B cell (primary cell): ENCODE measurements at regions not wholly inside any gene's neighbourhood (a gene's known extent, or its start where the extent isn't known, plus 50 kb on each side); places are given as distances from the start of the nearest gene placed in this dataset.

Source experiments
- ATAC-seq: fragments of 200-7000 bp; cut with Tn5 transposase; one replicate; pipeline ENCODE4 v1.10.0; 2021; ENCODE audit warnings: low read depth, mild to moderate bottlenecking, moderate number of reproducible peaks, moderate library complexity
- CTCF ChIA-PET: fragments of 350-600 bp; sonication (Branson Sonifier 250); formaldehyde crosslinking; loops from one replicate; lab custom pipeline; 2021; ENCODE audit warnings: antibody characterized with exemption, inconsistent platforms; lab: Charles Lee
- POLR2A ChIA-PET: fragments of 350-600 bp; sonication (Branson Sonifier 250); formaldehyde crosslinking; loops from one replicate; lab custom pipeline; 2021; ENCODE audit warnings: antibody characterized with exemption; lab: Charles Lee
- DNase-seq: peaks from one replicate; pipeline ENCODE4 v3.0.0; 2013
- H2AFZ ChIP-seq: 2 replicates; pipeline ENCODE4 v1.6.1; 2012; ENCODE audit warnings: mild to moderate bottlenecking, low read depth, low read length; ENCODE audit not compliant: insufficient read depth, poor library complexity, severe bottlenecking
- H3K27ac ChIP-seq, 2 donors: 1 replicate in 1 of 2; 2 replicates in 1 of 2; pipeline ENCODE4 v1.5.1; 2012 to 2013; ENCODE audit warnings: low read length in 2 of 2, mild to moderate bottlenecking in 2 of 2, moderate library complexity in 1 of 2
- H3K27me3 ChIP-seq, 4 experiments: fragments of 200-600 bp in 1 of 4; sonication (generic) in 1 of 4; replicated peaks in 1 of 4; 1 replicate in 2 of 4; 2 replicates in 2 of 4; pipeline versions ENCODE4 v1.6.1 to v1.7.0; 2013 to 2016; ENCODE audit warnings: low read length in 3 of 4, mild to moderate bottlenecking in 2 of 4, mixed read lengths in 1 of 4, moderate library complexity in 1 of 4; ENCODE audit not compliant: insufficient read depth in 4 of 4, control insufficient read depth in 3 of 4; ENCODE audit errors: control extremely low read depth in 1 of 4
- H3K36me3 ChIP-seq, 2 experiments: replicated peaks in 1 of 2; 1 replicate in 1 of 2; 2 replicates in 1 of 2; pipeline versions ENCODE4 v1.6.1 to v1.7.1; 2013; ENCODE audit warnings: low read length in 1 of 2; ENCODE audit not compliant: insufficient read depth in 2 of 2, control insufficient read depth in 1 of 2; ENCODE audit errors: control extremely low read depth in 1 of 2, extremely low read depth in 1 of 2
- H3K4me1 ChIP-seq, 2 donors: fragments of 200-600 bp in 1 of 2; sonication (generic) in 1 of 2; 1 replicate in 1 of 2; 2 replicates in 1 of 2; pipeline versions ENCODE4 v1.5.1 to v1.6.1; 2013 to 2017; ENCODE audit warnings: low read length in 2 of 2; ENCODE audit not compliant: control insufficient read depth in 2 of 2, insufficient read depth in 2 of 2
- H3K4me2 ChIP-seq: replicated peaks from 2 replicates; pipeline ENCODE3; 2012; ENCODE audit warnings: mild to moderate bottlenecking, low read depth, low read length; ENCODE audit not compliant: poor library complexity, severe bottlenecking
- H3K4me3 ChIP-seq, 5 experiments: fragments of 200-600 bp in 1 of 5; sonication (generic) in 1 of 5; 1 replicate in 3 of 5; 2 replicates in 2 of 5; pipeline versions ENCODE4 v1.5.1 to v1.7.0; 2011 to 2016; ENCODE audit warnings: low read length in 4 of 5, mild to moderate bottlenecking in 4 of 5, low read depth in 2 of 5, control low read depth in 1 of 5, moderate library complexity in 1 of 5; ENCODE audit not compliant: insufficient read depth in 1 of 5; ENCODE audit errors: control extremely low read depth in 1 of 5, extremely low read depth in 1 of 5
- H3K79me2 ChIP-seq: fragments of 200-600 bp; sonication (generic); one replicate; pipeline ENCODE4 v1.6.0; 2016; ENCODE audit warnings: low read length; ENCODE audit not compliant: control insufficient read depth, insufficient read depth
- H3K9ac ChIP-seq: fragments of 200-600 bp; sonication (generic); 2 replicates; pipeline ENCODE4 v1.6.1; 2017; ENCODE audit warnings: mild to moderate bottlenecking, low read length, moderate library complexity
- H3K9me3 ChIP-seq, 3 donors: one replicate each; pipeline versions ENCODE4 v1.6.1 to v1.7.1; 2013; ENCODE audit warnings: low read length in 2 of 3; ENCODE audit not compliant: control insufficient read depth in 2 of 3, insufficient read depth in 1 of 3; ENCODE audit errors: control extremely low read depth in 1 of 3
- H4K20me1 ChIP-seq: 2 replicates; pipeline ENCODE4 v1.6.0; 2012; ENCODE audit warnings: mild to moderate bottlenecking, low read length; ENCODE audit not compliant: insufficient read depth, control insufficient read depth, poor library complexity, severe bottlenecking
- H3K27ac Mint-ChIP-seq: one replicate; pipeline ENCODE4 v1.8.0; 2021; ENCODE audit warnings: mixed read lengths
- H3K27me3 Mint-ChIP-seq: one replicate; pipeline ENCODE4 v1.8.0; 2021; ENCODE audit warnings: mixed read lengths
- H3K4me1 Mint-ChIP-seq: one replicate; pipeline ENCODE4 v1.8.0; 2021; ENCODE audit warnings: mixed read lengths
- H3K4me3 Mint-ChIP-seq: one replicate; pipeline ENCODE4 v1.8.0; 2021; ENCODE audit warnings: mixed read lengths
- H3K9me3 Mint-ChIP-seq: one replicate; pipeline ENCODE4 v1.8.0; 2022; ENCODE audit warnings: mixed read lengths; ENCODE audit not compliant: insufficient read depth
- CTCF ChIP-seq: fragments of 200-600 bp; IDR thresholded peaks from one replicate; pipeline ENCODE4 v1.8.0; 2022; ENCODE audit warnings: antibody characterized with exemption, mild to moderate bottlenecking
- EZH2 ChIP-seq: IDR thresholded peaks from 2 replicates; pipeline ENCODE4 v1.6.1; 2012; ENCODE audit warnings: borderline replicate concordance, low read depth, mild to moderate bottlenecking, moderate library complexity, low read length; ENCODE audit not compliant: insufficient read depth, poor library complexity, severe bottlenecking
- WGBS: methylation state at CpG from one replicate; pipeline ENCODE4 v1.1.5; 2013; ENCODE audit warnings: missing lambda C conversion rate; ENCODE audit not compliant: insufficient coverage; 5-methylcytosine and 5-hydroxymethylcytosine counted together
- intact Hi-C: fragments of 100-400 bp; cut with micrococcal nuclease; formaldehyde crosslinking; loops from one replicate; pipeline ENCODE4 v1.10.0; 2022

- Histone ChIP-seq H3K4me1 (no peaks in the 10 kb centered on the region), H3K9me3 (no peaks in the 10 kb centered on the region), H3K4me3 (no peak overlapping the region), H3K27me3 (no peaks in the 10 kb centered on the region), H3K9ac (no peak overlapping the region), H3K36me3 (no peaks in the 10 kb centered on the region), H3K79me2 (no peaks in the 10 kb centered on the region), H3K27ac (no peak overlapping the region), H3K4me2 (no peak overlapping the region), H4K20me1 (no peaks in the 10 kb centered on the region), H2AFZ (no peak overlapping the region)
- no peaks in the 10 kb centered on the region for H3K9me3 Mint-ChIP-seq
- WGBS: no CpG with 5 or more reads among the region's 4 CpGs
- intact Hi-C loops: no loop called here
- ATAC-seq: no peak
- no peak for TF ChIP-seq CTCF
- TF ChIP-seq EZH2: no peak
- ChIA-PET CTCF (no interaction called here), POLR2A (no interaction called here)
- no peak overlapping the region for H3K27ac Mint-ChIP-seq
- no peaks in the 10 kb centered on the region for H3K27me3 Mint-ChIP-seq
- no peaks in the 10 kb centered on the region for H3K4me1 Mint-ChIP-seq
- DNase-seq: no peak
- H3K4me3 Mint-ChIP-seq: no peak overlapping the region
These were observed 54.8 kb upstream of the ADGRG2 start for GRCh38 chrX:19176901-19177630.

GRCh38 chrX:19177721-19178120, 55.5 kb upstream of the ADGRG2 start:
- Histone ChIP-seq H3K9ac (no peak overlapping the region), H3K9me3 (no peaks in the 10 kb centered on the region), H3K4me3 (no peak overlapping the region), H3K27ac (no peak overlapping the region), H3K4me2 (no peak overlapping the region), H3K36me3 (no peaks in the 10 kb centered on the region), H3K27me3 (no peaks in the 10 kb centered on the region), H3K4me1 (no peaks in the 10 kb centered on the region), H2AFZ (no peak overlapping the region), H3K79me2 (no peaks in the 10 kb centered on the region), H4K20me1 (no peaks in the 10 kb centered on the region)
- H3K9me3 Mint-ChIP-seq: no peaks in the 10 kb centered on the region
- H3K27me3 Mint-ChIP-seq: no peaks in the 10 kb centered on the region
- intact Hi-C loops: no loop called here
- ChIA-PET CTCF (no interaction called here), POLR2A (no interaction called here)
- H3K4me1 Mint-ChIP-seq: no peaks in the 10 kb centered on the region
- ATAC-seq: no peak
- no peak overlapping the region for H3K27ac Mint-ChIP-seq
- no peak for DNase-seq
- no peak overlapping the region for H3K4me3 Mint-ChIP-seq
- WGBS: no CpG with 5 or more reads among the region's 6 CpGs
- TF ChIP-seq EZH2 (no peak), CTCF (no peak)
